ENCODE measurements at regions not wholly inside any gene's neighbourhood (a gene's known extent, or its start where the extent isn't known, plus 50 kb on each side); places are given as distances from the start of the nearest gene placed in this dataset.

GRCh38 chr2:126515471-126515870 is 140.5 kb upstream of the GYPC start:
- no peak for TF ChIP-seq CTCF (IDR thresholded peaks at IDR 0.05; ENCODE audit: low read depth, low read length)
- Histone ChIP-seq H3K4me1 (no peaks in the 10 kb centered on the region), H3K4me3 (ENCODE audit: low read depth, low read length) (no peak overlapping the region), H3K36me3 (no peaks in the 10 kb centered on the region), H3K27me3 (no peaks in the 10 kb centered on the region), H3K9me3 (no peaks in the 10 kb centered on the region)
- DNase-seq: no peak

GRCh38 chr2:126518196-126518595 is 137.8 kb upstream of the GYPC start:
- no peak for DNase-seq
- TF ChIP-seq CTCF (IDR thresholded peaks at IDR 0.05; ENCODE audit: low read depth, low read length): no peak
- no peaks in the 10 kb centered on the region for H3K9me3 ChIP-seq
- H3K27me3 ChIP-seq: no peaks in the 10 kb centered on the region
- no peaks in the 10 kb centered on the region for H3K4me1 ChIP-seq
- no peak overlapping the region for H3K4me3 ChIP-seq (ENCODE audit: low read depth, low read length)
- no peaks in the 10 kb centered on the region for H3K36me3 ChIP-seq

GRCh38 chr2:126527836-126528490 is 128.0 kb upstream of the GYPC start:
- DNase-seq: peak; percentile 38
- Histone ChIP-seq H3K9me3 (no peaks in the 10 kb centered on the region), H3K4me1 (no peaks in the 10 kb centered on the region), H3K36me3 (no peaks in the 10 kb centered on the region), H3K27me3 (no peaks in the 10 kb centered on the region), H3K4me3 (ENCODE audit: low read depth, low read length) (no peak overlapping the region)
- TF ChIP-seq CTCF (IDR thresholded peaks at IDR 0.05; ENCODE audit: low read depth, low read length): peak; percentile 32

- TF ChIP-seq CTCF (IDR thresholded peaks at IDR 0.05; ENCODE audit: low read depth, low read length): no peak
- Histone ChIP-seq H3K27me3 (no peaks in the 10 kb centered on the region), H3K9me3 (no peaks in the 10 kb centered on the region), H3K36me3 (no peaks in the 10 kb centered on the region), H3K4me3 (ENCODE audit: low read depth, low read length) (no peak overlapping the region), H3K4me1 (no peaks in the 10 kb centered on the region)
- no peak for DNase-seq
These were observed 124.9 kb upstream of the GYPC start for GRCh38 chr2:126531029-126531428.

- no peaks in the 10 kb centered on the region for H3K27me3 ChIP-seq
- no peak overlapping the region for H3K4me3 ChIP-seq (ENCODE audit: low read depth, low read length)
- no peak for DNase-seq
- no peaks in the 10 kb centered on the region for H3K4me1 ChIP-seq
- H3K9me3 ChIP-seq: no peaks in the 10 kb centered on the region
- H3K36me3 ChIP-seq: no peaks in the 10 kb centered on the region
- TF ChIP-seq CTCF (IDR thresholded peaks at IDR 0.05; ENCODE audit: low read depth, low read length): no peak
These were observed 121.5 kb upstream of the GYPC start for GRCh38 chr2:126534478-126534877.

- H3K4me1 ChIP-seq: no peaks in the 10 kb centered on the region
- no peak for DNase-seq
- H3K27me3 ChIP-seq: no peaks in the 10 kb centered on the region
- no peaks in the 10 kb centered on the region for H3K9me3 ChIP-seq
- H3K4me3 ChIP-seq (ENCODE audit: low read depth, low read length): no peak overlapping the region
- H3K36me3 ChIP-seq: no peaks in the 10 kb centered on the region
- TF ChIP-seq CTCF (IDR thresholded peaks at IDR 0.05; ENCODE audit: low read depth, low read length): no peak
These were observed 120.5 kb upstream of the GYPC start for GRCh38 chr2:126535408-126535807.
